Progenitor cell of endocrine pancreas (in vitro differentiated cells): ENCODE measurements at regions not wholly inside any gene's neighbourhood (a gene's known extent, or its start where the extent isn't known, plus 50 kb on each side); places are given as distances from the start of the nearest gene placed in this dataset.

Experiments
- DNase-seq: peaks from one replicate; pipeline ENCODE4 v3.0.0; 2021; ENCODE audit warnings: low spot score; ENCODE audit not compliant: unreplicated experiment
- H3K27ac Mint-ChIP-seq: 2 replicates; pipeline ENCODE4 v1.8.0; 2021; ENCODE audit warnings: mild to moderate bottlenecking, moderate library complexity, mixed read lengths
- H3K27me3 Mint-ChIP-seq: 2 replicates; pipeline ENCODE4 v1.8.0; 2021; ENCODE audit warnings: mixed read lengths
- H3K36me3 Mint-ChIP-seq: 2 replicates; pipeline ENCODE4 v1.8.0; 2022; ENCODE audit warnings: mixed read lengths; ENCODE audit not compliant: insufficient read depth
- H3K4me1 Mint-ChIP-seq: 2 replicates; pipeline ENCODE4 v1.8.0; 2021; ENCODE audit warnings: low read depth, mixed read lengths
- H3K4me3 Mint-ChIP-seq: 2 replicates; pipeline ENCODE4 v1.8.0; 2021; ENCODE audit warnings: low read depth, mild to moderate bottlenecking, moderate library complexity, mixed read lengths
- H3K9me3 Mint-ChIP-seq: 2 replicates; pipeline ENCODE4 v1.8.0; 2021; ENCODE audit warnings: low read depth, mixed read lengths
- TF ChIP-seq, protein P1 (sequence below): fragments of 200-600 bp; sonication (generic); IDR thresholded peaks from one replicate; pipeline ENCODE4 v1.5.0; 2021; ENCODE audit warnings: antibody characterized with exemption, mild to moderate bottlenecking; ENCODE audit not compliant: unreplicated experiment

DNA sequence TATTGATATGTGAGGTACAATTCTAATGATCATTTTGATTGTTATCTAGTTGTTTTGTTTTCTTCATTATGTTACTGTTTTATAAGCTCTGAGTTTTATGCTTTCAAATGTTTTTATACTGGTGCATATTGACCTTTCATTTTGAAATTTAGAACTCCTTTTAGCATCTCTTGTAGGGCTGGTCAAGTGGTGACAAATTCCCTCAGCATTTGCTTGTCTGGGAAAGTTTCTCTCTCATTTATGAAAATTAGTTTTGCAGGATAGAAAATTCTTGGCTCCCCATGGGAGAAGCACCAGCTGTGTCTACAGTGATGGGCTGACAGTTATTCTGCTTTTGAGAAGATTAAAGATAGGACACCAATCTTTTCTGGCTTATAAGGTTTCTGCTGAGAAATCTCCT, 105.3 kb upstream of the SPRY1 start:
- DNase-seq, result no peak
- no peaks in the 10 kb centered on the region for H3K4me1 Mint-ChIP-seq
- H3K9me3 Mint-ChIP-seq, result peaks cover 35% of the 10 kb centered on the region
- H3K27ac Mint-ChIP-seq, result no peak overlapping the region
- H3K4me3 Mint-ChIP-seq, result no peak overlapping the region
- TF ChIP-seq, protein P1, sequence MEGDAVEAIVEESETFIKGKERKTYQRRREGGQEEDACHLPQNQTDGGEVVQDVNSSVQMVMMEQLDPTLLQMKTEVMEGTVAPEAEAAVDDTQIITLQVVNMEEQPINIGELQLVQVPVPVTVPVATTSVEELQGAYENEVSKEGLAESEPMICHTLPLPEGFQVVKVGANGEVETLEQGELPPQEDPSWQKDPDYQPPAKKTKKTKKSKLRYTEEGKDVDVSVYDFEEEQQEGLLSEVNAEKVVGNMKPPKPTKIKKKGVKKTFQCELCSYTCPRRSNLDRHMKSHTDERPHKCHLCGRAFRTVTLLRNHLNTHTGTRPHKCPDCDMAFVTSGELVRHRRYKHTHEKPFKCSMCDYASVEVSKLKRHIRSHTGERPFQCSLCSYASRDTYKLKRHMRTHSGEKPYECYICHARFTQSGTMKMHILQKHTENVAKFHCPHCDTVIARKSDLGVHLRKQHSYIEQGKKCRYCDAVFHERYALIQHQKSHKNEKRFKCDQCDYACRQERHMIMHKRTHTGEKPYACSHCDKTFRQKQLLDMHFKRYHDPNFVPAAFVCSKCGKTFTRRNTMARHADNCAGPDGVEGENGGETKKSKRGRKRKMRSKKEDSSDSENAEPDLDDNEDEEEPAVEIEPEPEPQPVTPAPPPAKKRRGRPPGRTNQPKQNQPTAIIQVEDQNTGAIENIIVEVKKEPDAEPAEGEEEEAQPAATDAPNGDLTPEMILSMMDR, result no peak
- peaks cover 26% of the 10 kb centered on the region for H3K36me3 Mint-ChIP-seq
- H3K27me3 Mint-ChIP-seq, result no peaks in the 10 kb centered on the region

DNA sequence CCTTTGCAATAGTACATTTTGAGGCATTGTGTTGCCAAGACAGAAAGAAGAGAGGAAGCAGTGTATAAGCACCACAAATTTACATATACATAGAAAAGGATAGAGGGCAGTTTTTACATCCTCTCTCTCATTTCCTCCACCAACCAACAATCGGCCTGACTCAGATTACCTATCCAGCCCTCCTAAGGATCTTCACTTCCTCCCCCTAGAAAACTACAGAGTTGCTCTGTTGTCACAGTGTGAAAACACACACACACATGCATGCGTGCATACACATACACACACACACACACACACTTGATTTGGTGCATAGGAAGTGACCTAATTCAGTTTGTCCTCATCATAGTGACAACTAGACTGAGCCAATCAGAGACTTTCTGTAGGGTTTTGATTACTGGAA, 98.8 kb upstream of the SPRY1 start:
- Mint-ChIP-seq H3K4me1 (peaks cover 2% of the 10 kb centered on the region), H3K36me3 (no peaks in the 10 kb centered on the region), H3K27me3 (no peaks in the 10 kb centered on the region), H3K27ac (no peak overlapping the region), H3K4me3 (no peak overlapping the region), H3K9me3 (no peaks in the 10 kb centered on the region)
- no peak for DNase-seq
- TF ChIP-seq, protein P1, result no peak

DNA sequence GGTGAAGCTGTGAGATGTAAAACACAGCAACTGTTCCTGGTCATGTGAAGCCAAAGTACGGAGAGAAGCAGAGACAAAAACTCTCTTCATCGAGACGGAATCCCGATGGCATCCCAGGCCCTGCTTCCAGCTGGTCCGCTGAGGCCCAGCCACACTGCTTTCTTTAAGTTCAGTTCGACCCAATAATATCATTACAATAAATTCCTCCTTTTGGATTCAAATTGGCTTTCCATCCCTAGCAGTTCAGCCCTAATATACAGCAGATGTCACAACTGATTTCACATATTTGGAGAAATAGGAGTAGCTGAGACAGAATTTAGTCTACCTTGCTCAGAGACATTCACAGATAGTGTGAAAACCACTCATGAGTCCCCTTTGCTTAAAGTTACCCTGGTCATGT, 98.3 kb upstream of the SPRY1 start:
- H3K4me3 Mint-ChIP-seq, result no peak overlapping the region
- no peaks in the 10 kb centered on the region for H3K27me3 Mint-ChIP-seq
- H3K36me3 Mint-ChIP-seq, result no peaks in the 10 kb centered on the region
- no peak overlapping the region for H3K27ac Mint-ChIP-seq
- no peak for DNase-seq
- peaks cover 2% of the 10 kb centered on the region for H3K4me1 Mint-ChIP-seq
- TF ChIP-seq, protein P1, result no peak
- no peaks in the 10 kb centered on the region for H3K9me3 Mint-ChIP-seq

DNA sequence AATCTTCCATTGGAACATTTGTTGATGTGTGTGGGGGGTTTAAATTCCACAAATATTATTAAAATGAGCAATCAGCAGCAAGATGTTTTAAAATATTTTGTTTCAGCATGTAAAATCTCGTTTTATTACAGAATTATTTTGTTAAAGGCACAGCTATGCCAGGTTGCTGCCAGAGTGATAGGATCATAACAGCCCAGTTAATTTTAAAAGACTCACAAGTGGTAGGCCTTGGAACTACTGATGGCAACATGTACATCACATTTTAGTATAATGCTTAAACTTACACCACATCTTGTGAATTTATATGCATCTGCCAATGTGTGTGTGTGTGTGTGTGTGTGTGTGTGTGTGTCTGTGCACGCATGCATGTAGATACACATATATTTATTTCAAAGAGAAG, 97.8 kb upstream of the SPRY1 start:
- H3K4me1 Mint-ChIP-seq, result peaks cover 2% of the 10 kb centered on the region
- no peak overlapping the region for H3K4me3 Mint-ChIP-seq

DNA sequence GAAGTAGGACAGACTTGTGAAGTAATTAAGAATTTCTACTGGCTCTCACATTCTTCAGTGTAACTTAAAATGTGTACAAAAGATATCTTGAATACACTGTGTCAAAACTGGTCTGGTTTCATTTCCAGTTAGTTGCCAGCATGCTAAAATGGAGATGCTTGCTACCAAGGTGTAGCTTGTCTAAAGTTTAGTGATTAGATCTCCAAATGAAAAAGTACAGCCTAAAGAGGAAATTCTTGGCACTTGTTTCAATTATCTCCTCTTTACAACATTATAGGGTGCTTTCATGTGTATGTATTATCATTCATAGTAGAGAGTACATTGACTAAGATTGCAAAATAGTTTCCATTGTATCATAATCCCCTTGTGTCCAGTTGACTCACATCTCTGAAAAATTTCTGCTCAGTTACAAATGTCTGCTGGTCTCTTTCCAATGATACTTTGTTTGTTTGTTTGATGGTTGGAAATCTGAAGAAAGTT, 97.3 kb upstream of the SPRY1 start:
- TF ChIP-seq, protein P1, result no peak
- H3K36me3 Mint-ChIP-seq, result no peaks in the 10 kb centered on the region
- H3K4me1 Mint-ChIP-seq, result peaks cover 2% of the 10 kb centered on the region
- H3K9me3 Mint-ChIP-seq, result no peaks in the 10 kb centered on the region
- H3K27ac Mint-ChIP-seq, result no peak overlapping the region
- H3K27me3 Mint-ChIP-seq, result no peaks in the 10 kb centered on the region
- H3K4me3 Mint-ChIP-seq, result no peak overlapping the region
- no peak for DNase-seq

More for the DNA sequence above, 97.8 kb upstream of the SPRY1 start:
- TF ChIP-seq, protein P1, result no peak
- Mint-ChIP-seq H3K27me3 (no peaks in the 10 kb centered on the region), H3K27ac (no peak overlapping the region), H3K36me3 (no peaks in the 10 kb centered on the region), H3K9me3 (no peaks in the 10 kb centered on the region)
- no peak for DNase-seq
